ENCODE measurements at regions not wholly inside any gene's neighbourhood (a gene's known extent, or its start where the extent isn't known, plus 50 kb on each side); places are given as distances from the start of the nearest gene placed in this dataset.

GRCh38 chr16:88289561-88289960 lies 93.2 kb upstream of the ZNF469 start:
- no peak overlapping the region for H3K4me3 ChIP-seq (ENCODE audit: control extremely low read depth in 1 of 5, extremely low read depth in 1 of 5, insufficient read depth in 1 of 5, low read depth in 2 of 5, low read length in 4 of 5)
- CTCF ChIA-PET, result no interaction called here

DNA sequence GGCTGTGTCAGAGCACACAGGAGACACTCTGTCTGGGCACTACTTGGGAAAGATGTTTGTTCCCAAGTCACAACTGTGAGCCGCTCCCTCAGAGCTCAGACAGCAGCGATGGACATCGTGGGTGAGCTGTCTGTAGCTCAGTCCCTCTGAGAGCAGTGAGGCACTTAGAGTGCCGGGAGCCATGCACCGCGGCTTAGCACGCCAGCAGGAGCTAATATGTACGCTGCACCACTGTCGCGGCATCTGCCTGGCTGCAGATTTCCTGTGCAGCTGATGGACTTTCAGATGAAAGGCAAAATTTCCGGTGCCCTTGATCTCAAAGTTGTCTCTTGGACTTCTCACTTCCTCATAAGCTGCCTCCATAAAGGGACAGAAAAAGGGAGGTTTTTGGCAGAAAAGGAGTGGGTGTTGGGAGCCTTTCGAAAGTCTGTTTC lies 92.8 kb upstream of the ZNF469 start:
- Histone ChIP-seq H3K9ac (ENCODE audit: low read length) (no peak overlapping the region), H2AFZ (ENCODE audit: insufficient read depth, low read depth, low read length, poor library complexity, severe bottlenecking) (no peak overlapping the region), H3K4me3 (ENCODE audit: control extremely low read depth in 1 of 5, extremely low read depth in 1 of 5, insufficient read depth in 1 of 5, low read depth in 2 of 5, low read length in 4 of 5) (no peak overlapping the region), H3K27me3 (replicated peaks in 1 of 4; ENCODE audit: control extremely low read depth in 1 of 4, control insufficient read depth in 3 of 4, insufficient read depth in 4 of 4, low read length in 3 of 4) (no peaks in the 10 kb centered on the region), H3K36me3 (replicated peaks in 1 of 2; ENCODE audit: control extremely low read depth in 1 of 2, control insufficient read depth in 1 of 2, extremely low read depth in 1 of 2, insufficient read depth in 2 of 2, low read length in 1 of 2) (no peaks in the 10 kb centered on the region), H3K9me3 (ENCODE audit: control extremely low read depth in 1 of 3, control insufficient read depth in 2 of 3, insufficient read depth in 1 of 3, low read length in 2 of 3) (peaks cover 0 to 43% (median 27%) of the 10 kb centered on the region in 3 donors), H3K79me2 (ENCODE audit: control insufficient read depth, insufficient read depth, low read length) (no peaks in the 10 kb centered on the region), H3K4me2 (replicated peaks; ENCODE audit: low read depth, low read length, poor library complexity, severe bottlenecking) (no peak overlapping the region), H4K20me1 (ENCODE audit: control insufficient read depth, insufficient read depth, low read length, poor library complexity, severe bottlenecking) (no peaks in the 10 kb centered on the region), H3K27ac (ENCODE audit: low read length in 2 of 2) (no peak overlapping the region), H3K4me1 (ENCODE audit: control insufficient read depth in 2 of 2, insufficient read depth in 2 of 2, low read length in 2 of 2) (no peaks in the 10 kb centered on the region)
- no peak for TF ChIP-seq EZH2 (IDR thresholded peaks at IDR 0.05; ENCODE audit: borderline replicate concordance, insufficient read depth, low read depth, low read length, poor library complexity, severe bottlenecking)
- TF ChIP-seq, protein P1, sequence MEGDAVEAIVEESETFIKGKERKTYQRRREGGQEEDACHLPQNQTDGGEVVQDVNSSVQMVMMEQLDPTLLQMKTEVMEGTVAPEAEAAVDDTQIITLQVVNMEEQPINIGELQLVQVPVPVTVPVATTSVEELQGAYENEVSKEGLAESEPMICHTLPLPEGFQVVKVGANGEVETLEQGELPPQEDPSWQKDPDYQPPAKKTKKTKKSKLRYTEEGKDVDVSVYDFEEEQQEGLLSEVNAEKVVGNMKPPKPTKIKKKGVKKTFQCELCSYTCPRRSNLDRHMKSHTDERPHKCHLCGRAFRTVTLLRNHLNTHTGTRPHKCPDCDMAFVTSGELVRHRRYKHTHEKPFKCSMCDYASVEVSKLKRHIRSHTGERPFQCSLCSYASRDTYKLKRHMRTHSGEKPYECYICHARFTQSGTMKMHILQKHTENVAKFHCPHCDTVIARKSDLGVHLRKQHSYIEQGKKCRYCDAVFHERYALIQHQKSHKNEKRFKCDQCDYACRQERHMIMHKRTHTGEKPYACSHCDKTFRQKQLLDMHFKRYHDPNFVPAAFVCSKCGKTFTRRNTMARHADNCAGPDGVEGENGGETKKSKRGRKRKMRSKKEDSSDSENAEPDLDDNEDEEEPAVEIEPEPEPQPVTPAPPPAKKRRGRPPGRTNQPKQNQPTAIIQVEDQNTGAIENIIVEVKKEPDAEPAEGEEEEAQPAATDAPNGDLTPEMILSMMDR (IDR thresholded peaks at IDR 0.05), result no peak
- Mint-ChIP-seq H3K4me1 (no peaks in the 10 kb centered on the region), H3K27ac (no peak overlapping the region), H3K27me3 (peaks cover 7% of the 10 kb centered on the region), H3K9me3 (ENCODE audit: insufficient read depth) (no peaks in the 10 kb centered on the region), H3K4me3 (no peak overlapping the region)
- ChIA-PET POLR2A (no interaction called here), CTCF (interaction anchor here (0.6 kb wide), 1 partner anchor 956 kb away, joined by 3 read pairs; no protein-coding TSS in a partner anchor)
- DNase-seq, result no peak
- no peak for ATAC-seq (ENCODE audit: low read depth)
- intact Hi-C loops (cut with micrococcal nuclease), result no loop called here
- WGBS (ENCODE audit: insufficient coverage), result 63% methylated on average over 11 of the region's 12 CpGs

More at GRCh38 chr16:88289561-88289960, 93.2 kb upstream of the ZNF469 start:
- H3K27me3 ChIP-seq (replicated peaks in 1 of 4; ENCODE audit: control extremely low read depth in 1 of 4, control insufficient read depth in 3 of 4, insufficient read depth in 4 of 4, low read length in 3 of 4), result no peaks in the 10 kb centered on the region
- peaks cover 7% of the 10 kb centered on the region for H3K27me3 Mint-ChIP-seq
- no peak for DNase-seq
- no peaks in the 10 kb centered on the region for H4K20me1 ChIP-seq (ENCODE audit: control insufficient read depth, insufficient read depth, low read length, poor library complexity, severe bottlenecking)
- no peaks in the 10 kb centered on the region for H3K4me1 Mint-ChIP-seq
- H3K27ac Mint-ChIP-seq, result no peak overlapping the region
- no peak for ATAC-seq (ENCODE audit: low read depth)
- H3K9me3 ChIP-seq (ENCODE audit: control extremely low read depth in 1 of 3, control insufficient read depth in 2 of 3, insufficient read depth in 1 of 3, low read length in 2 of 3), result peaks cover 0 to 46% (median 27%) of the 10 kb centered on the region in 3 donors
- TF ChIP-seq, protein P1 (IDR thresholded peaks at IDR 0.05), result no peak
- TF ChIP-seq EZH2 (IDR thresholded peaks at IDR 0.05; ENCODE audit: borderline replicate concordance, insufficient read depth, low read depth, low read length, poor library complexity, severe bottlenecking), result no peak
- H2AFZ ChIP-seq (ENCODE audit: insufficient read depth, low read depth, low read length, poor library complexity, severe bottlenecking), result no peak overlapping the region
- H3K9ac ChIP-seq (ENCODE audit: low read length), result no peak overlapping the region
- intact Hi-C loops (cut with micrococcal nuclease), result no loop called here
- POLR2A ChIA-PET, result no interaction called here
- no peak overlapping the region for H3K27ac ChIP-seq (ENCODE audit: low read length in 2 of 2)
- no peaks in the 10 kb centered on the region for H3K4me1 ChIP-seq (ENCODE audit: control insufficient read depth in 2 of 2, insufficient read depth in 2 of 2, low read length in 2 of 2)
- 91% methylated on average over 5 of the region's 5 CpGs for WGBS (ENCODE audit: insufficient coverage)
- H3K36me3 ChIP-seq (replicated peaks in 1 of 2; ENCODE audit: control extremely low read depth in 1 of 2, control insufficient read depth in 1 of 2, extremely low read depth in 1 of 2, insufficient read depth in 2 of 2, low read length in 1 of 2), result no peaks in the 10 kb centered on the region
- no peak overlapping the region for H3K4me2 ChIP-seq (replicated peaks; ENCODE audit: low read depth, low read length, poor library complexity, severe bottlenecking)
- H3K9me3 Mint-ChIP-seq (ENCODE audit: insufficient read depth), result no peaks in the 10 kb centered on the region
- no peaks in the 10 kb centered on the region for H3K79me2 ChIP-seq (ENCODE audit: control insufficient read depth, insufficient read depth, low read length)
- no peak overlapping the region for H3K4me3 Mint-ChIP-seq
